CD4-positive, alpha-beta T cell treated with Interleukin-1 beta for 1 hour (primary cell): ENCODE measurements at regions not wholly inside any gene's neighbourhood (a gene's known extent, or its start where the extent isn't known, plus 50 kb on each side); places are given as distances from the start of the nearest gene placed in this dataset.
"Not testable (repeated sequence)": the region's sequence is repeated elsewhere in the genome, so short reads cannot be mapped to it uniquely, and the experiment has no call there.

ENCODE experiments used
- DNase-seq, 2 donors: peaks; one replicate each; pipeline ENCODE4 v3.0.0-alpha.2; 2020 to 2022

DNA sequence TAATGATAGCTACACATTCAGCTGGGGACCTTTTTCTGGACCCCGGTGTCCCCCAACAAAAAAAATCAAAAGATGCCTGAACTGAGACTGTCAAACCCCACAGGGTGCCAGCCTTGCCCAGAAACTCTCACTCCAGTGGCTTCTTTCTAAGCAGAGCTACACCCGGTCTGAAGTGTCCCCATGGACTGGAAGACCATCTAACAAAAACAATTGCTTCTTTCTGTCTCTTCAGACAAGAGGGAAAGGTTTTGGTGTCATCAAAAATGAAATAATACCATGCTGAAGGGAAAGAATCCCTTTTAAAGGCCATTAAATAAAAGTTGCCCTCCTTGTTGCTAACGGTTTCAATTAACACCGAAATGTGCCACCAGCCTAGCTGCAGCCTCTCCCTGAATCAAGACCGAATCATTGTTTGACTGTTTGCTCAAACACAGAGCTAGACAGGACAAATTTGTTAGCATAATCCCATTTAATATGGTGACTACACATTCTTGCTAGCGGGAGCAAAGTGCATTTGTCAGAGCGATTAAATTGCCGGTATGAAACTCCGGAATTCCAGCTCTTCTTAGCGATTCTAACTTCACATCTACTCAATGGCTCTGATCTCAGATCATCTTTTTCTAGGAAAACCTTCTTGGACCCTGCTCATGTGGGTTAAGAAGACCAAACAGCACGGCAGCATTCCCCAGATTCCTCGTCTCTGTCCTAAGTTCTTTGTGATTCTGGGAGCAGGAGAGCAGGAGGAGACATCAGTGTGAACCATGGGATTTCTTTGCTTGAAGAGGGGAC, 397.5 kb upstream of the PRKCQ start:
- DNase-seq: no peak

DNA sequence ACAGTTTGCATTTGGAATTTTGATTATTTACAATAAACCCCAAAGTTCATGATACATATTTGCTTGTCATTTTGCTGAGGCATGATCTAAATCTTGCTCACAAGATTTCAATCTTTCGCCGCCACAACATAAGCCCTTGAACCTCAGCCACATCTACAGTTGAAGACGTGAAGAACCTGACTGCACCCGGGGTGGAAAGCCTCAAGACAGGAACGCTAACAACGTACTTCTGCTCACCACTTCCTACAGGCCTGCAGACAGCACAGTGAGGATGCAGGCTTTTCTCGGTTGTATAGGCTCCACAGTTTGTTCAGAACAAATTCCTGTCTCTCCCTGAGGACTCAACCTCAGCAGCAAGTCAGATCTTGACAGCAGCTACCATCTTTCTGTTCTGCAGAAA, 393.8 kb upstream of the PRKCQ start:
- peak; percentile 19 to 22 for DNase-seq

DNA sequence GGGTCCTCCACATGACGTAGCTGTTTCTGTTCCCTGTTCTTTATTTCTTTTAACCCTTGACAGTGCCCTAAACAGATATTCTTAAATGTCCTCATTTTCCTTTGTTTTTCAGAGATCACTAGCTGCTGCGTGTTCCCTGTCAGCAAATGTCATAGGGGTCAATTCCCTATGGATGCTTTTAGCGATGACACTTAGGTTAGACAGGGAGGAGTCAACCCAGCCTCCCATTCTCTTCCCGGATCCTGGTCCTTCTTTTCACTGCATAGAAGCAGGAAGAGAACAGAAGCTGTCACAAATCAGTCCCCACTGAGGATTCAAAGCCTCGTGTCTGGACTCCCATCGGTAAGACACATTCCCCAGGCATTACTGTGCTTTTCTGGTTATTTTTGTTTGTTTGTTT, 392.1 kb upstream of the PRKCQ start:
- DNase-seq: no peak

DNA sequence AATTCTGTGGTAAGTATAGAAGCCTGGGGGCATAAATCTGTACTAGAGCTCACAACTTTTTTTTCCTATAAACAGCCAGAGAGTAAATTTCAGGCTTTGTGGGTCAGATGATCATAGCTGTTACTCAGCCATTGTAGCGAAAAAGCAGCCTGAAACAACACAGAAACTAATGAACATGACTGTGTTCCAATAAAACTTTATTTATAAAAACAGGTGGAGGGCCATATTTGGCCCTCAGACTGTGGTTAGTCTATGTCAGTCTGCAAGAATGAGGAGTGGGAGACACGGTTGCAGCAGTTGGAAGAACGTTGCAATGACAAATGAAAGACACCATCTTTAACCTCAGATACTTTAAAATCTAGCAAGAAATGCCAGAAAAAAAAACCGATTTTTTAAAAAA, 389.6 kb upstream of the PRKCQ start:
- no peak for DNase-seq

DNA sequence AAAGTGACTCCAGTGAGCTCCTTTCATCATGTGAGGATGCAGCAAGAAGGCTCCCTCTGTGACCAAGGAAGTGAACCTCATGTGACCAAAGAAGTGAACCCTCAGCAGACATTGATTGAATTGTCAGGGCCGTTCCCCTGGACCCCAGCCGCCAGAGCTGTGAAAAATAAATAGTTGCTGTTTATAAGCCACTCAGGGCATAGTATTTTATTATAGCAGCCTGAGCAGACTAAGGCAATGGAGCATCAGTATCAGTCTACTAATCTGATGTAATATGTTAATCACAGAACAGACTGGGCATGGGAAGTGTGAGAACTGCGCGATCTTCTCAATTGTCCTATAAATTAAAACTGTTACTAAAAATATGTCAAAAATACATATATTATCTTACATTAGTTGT, 384.5 kb upstream of the PRKCQ start:
- no peak for DNase-seq

DNA sequence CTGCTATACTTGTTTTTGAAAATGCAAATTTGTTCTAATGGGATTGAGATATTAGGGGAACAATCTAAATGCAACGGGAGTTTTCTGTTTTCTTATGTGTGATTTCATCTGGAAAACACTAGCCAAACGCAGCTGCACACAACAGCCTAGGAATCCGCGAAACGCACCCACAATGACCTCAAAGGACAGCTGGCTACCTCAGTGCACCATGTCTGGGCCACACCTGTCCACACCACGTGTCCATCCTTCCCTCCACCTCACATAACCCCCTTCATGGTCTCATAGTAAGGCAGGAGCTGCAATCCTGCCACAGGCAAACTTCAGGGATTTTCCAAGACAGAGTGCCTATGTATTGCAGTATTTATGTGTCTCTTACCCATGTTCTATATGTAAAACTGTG, 382.5 kb upstream of the PRKCQ start:
- DNase-seq: no peak

DNA sequence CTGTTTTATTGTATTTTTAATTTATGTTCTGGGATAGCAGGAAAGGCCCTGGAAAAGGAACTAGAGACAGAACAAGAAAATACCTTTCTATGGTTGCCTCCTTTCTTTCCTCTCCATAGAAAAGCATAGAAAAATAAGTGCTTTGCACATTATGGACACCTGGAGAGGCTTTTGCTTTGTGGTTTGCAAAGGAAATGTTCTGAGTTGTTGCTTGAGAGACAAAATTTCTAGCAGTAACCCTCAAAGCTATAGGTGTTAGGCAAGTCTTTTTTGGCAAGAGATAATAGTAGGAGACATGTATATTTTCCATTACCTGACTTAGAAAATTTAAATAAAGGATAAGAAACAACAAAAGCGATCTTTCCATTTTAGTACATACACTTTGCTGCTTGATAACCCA, 378.6 kb upstream of the PRKCQ start:
- peak in 1 of 2 donors; percentile 16 for DNase-seq

DNA sequence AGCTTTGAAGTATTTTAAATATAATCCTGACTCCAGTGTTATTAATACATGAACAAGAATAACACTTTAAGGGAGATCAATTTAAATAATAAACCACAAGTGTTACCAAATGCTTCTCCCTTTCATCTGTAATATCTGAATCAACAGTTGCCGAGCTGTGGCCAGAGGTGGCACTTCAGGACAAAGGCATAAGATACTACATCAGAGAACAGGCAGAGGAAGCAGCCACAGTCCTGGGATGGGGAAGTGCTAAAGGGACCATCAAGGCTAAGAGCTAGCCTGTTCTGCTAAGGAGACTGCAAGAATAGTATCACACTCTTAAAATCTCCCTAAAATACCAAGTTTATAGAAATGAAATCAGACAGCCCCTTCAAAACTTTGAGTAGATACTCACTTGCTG, 378.2 kb upstream of the PRKCQ start:
- DNase-seq: peak; percentile 5 to 13

DNA sequence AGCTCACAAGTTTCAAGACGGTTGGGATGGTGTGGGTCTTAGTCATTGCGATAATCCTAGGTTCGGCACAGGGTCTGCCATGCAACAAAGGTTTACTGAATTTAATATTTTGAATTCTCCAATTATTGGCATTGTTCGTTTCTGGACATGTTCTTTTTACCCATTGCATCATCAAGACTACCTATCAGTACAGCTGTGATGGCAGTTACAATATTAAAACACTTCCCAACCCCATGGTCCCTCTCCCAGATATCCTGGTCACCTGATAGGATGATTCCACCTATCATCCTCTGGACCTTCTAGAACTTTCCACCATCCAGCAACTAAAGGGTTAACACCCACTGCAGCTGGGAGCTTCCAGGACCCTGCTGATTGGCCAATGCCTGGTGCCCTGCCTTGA, 377.8 kb upstream of the PRKCQ start:
- DNase-seq: no peak

DNA sequence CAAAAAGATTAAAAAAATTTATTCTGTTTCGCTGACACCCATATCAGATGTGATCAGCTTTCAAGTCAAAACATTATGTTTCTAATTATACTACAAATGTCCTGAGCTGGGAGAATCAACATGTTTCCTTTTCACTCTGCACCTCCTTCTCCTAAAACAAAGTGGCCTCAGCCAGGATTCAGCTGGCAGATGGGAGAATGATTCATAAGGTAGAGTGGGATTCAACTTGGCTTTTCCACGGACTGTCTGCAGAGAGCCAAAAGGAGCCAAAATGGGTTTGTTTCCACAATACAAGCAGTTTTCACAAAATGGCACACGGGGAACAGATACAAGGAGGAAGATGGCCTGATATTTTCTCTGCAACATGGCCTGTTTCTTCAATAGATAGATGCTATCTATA, 376.5 kb upstream of the PRKCQ start:
- no peak for DNase-seq

DNA sequence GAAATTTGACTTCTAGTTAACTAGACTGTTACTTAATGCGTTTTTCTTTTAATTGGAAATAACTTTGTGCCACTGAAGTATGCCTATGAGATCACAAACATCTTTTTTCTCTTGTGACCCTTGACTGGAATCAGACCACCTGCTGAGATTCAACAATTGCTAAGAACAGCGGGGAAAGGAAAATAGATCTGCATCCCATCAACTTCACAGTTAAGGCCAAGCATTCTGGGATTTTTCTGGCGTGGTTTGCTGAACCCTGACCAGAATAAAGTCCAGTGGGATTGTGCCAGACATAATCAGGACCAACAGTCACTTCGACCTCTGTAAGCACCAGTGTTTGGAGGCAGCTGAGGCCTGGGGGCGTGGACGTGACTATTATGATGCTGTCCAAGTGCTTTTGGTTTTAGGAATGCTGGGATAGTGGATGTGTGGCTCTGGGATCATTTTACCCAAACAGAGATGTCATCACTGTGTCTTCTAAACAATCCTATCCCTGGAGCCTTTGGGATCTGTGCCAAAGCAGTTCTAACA, 373.3 kb upstream of the PRKCQ start:
- no peak for DNase-seq

DNA sequence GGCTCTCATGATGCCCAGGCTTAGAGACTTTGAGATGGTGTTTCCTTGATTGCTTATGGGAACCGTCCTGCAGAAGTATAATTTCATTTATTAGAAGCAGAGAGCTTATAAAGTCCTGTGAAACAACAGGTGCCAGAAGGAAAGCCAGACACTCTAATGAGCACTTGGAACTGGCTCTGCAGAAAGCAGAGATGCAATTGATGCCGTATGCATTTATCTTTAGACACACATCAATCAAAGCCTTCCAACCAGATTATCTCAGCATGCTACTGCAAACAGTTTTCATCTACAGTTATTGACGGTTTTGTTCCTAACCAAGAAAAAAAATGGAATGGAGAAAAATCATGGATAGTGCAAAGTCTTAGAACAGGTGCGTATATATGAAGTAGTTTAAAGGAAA, 371.7 kb upstream of the PRKCQ start:
- DNase-seq: no peak

DNA sequence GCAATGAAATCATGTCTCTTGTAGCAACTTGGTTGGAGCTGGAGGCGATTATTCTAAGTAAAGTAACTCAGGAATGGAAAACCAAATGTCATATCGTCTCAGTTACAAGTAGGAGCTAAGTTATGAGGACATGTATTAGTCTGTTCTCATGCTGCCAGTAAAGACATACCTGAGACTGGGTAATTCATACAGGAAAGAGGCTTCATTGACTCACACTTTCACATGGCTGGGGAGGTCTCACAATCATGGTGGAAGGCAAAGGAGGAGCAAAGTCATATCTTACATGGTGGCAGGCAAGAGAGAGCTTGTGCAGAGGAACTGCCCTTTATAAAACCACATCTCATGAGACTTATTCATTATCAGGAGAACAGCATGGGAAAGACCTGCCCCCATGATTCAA, 370.1 kb upstream of the PRKCQ start:
- DNase-seq: no peak

DNA sequence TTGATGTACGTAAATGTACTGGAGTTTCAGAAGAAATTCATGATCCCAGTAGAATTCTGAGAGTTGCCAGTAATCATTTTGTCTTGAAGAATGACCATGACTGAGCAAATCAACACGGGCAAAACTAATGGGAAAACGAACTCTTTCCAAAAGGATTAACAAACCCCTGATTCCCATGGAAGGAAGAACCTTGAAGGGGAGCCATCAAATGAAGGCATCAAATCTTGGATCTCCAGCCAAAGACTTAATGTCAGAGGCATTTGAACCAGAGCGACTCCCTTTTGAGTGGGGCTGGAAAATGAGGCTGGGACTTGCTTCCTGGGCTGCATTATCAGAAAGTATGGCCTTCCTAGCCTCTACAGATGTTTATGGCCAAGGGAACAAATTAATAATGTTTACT, 364.4 kb upstream of the PRKCQ start:
- DNase-seq: no peak

DNA sequence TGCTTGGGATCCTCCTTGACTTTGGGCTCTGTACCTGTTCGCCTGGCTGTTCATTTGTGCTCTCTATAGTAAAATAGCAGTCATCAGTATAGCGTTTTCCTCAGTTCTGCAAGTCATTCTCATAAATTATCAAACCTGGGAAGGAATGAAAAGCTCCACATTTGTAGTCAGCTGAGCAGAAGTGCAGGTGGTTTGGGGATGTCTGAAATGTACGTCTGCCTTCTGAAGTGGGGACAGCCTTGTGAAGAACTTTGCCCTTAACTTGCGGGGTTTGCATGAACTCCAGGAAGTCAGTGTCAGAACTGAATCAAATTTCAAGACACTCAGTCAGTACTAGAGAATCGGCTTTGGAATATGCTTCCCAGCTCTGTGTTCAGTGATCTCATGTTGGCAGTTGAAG, 358.3 kb upstream of the PRKCQ start:
- DNase-seq: no peak

DNA sequence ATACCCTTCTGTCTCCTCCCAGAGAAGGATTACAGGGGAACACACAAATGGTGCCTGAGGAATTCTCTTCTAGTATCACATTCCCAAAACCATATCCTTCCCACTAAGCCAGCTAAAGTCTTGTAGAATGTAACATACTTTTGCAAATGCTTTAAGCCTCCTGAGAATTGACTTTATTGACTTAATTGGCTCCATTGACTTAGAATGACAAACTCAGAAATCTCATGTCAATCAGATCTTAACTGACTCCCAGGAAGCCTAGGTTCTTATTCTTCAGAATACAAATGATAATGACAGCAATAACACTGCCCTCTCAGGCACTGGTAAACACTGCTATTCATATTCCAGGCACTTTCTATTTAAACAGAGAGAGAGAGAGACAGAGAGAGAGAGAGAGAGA, 356.9 kb upstream of the PRKCQ start:
- DNase-seq: no peak

DNA sequence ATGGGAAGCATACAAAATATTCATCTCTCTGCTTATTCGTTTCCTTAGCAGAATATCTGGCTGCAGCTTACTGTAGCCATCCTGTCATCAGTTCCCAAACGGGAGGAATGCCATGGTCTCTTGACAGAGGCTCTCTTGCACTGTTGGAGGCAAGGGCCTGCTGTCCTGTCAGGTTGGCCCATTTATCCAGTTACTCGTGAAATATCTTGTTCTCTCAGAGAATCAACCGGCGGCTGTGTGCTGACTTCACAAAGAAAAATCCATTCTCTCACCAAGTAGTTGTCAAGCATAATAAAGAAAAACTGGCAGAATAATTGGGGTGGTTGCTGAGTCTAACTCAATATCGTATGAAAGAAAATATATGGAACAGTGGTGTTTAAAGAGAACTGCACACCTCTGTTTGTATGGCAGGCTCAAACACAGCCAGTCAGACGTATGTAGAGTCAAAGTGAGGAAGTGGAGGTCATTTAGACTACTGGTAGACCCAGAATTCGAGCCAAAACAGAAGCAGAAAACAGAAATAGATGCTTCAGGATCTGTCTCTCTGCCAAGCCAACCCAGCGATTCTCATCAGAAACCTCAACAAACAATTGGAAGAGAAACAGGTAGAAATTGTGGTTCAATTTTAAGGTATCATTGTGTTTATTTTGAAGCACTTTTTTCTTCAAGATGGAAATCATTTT, 349.2 kb upstream of the PRKCQ start:
- DNase-seq: peak in 1 of 2 donors; percentile 31

DNA sequence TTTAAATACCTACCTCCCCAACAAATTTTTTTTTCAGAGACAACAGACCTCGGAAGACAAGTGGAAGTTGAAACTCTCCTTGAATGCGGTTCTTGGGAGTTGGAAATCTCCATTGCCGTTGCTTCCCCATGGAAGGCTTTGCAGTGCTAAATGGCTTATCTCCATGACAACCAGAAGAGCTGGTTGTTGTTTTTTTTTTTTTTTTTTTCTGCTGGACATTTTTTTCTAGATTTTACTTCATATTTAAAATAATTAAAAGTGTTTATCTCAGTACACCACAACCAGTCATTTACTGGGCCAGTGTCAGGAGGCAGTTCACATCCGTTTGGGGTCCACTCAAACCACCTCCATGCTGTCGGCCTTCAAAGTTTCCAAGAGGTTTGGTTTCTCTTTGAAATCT, 348.5 kb upstream of the PRKCQ start:
- DNase-seq: peak in 1 of 2 donors; percentile 33

DNA sequence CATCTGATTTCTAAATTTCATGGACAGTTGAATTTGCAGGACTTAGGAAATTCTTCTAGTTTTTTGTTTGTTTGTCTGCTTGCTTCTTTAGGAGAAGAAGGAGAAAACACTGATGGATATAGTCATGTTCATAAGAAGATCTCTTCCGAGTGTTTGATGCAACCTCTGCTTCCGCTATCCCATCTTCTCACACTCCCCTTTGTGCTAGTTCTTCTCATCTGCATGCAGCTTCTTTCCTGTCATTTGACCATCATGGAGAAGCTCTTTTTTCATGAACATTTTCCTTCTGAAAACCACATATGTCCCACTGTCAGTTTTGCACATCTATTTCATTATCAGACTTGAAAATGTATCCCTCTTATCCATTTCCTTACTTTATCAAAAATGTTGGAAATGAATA, 346.9 kb upstream of the PRKCQ start:
- no peak for DNase-seq

DNA sequence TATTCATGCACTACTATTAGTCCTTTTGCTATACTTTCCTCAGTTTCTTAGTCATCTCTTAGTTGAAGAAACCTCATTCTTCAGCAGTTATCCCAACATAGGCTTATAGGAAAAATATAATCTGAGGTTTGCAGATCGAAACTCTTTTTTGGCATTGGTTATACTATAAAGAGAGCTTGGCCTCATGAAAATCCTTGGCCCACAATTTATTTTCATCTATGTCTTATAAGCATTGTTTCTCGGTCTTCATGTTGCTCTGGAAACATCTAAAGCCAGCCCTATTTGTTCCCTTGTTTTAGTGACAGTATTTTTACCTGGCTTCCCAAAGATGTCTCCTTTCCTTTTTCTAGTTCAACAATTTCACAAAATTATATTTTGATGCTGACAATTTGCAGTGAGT, 345.1 kb upstream of the PRKCQ start:
- no peak for DNase-seq

DNA sequence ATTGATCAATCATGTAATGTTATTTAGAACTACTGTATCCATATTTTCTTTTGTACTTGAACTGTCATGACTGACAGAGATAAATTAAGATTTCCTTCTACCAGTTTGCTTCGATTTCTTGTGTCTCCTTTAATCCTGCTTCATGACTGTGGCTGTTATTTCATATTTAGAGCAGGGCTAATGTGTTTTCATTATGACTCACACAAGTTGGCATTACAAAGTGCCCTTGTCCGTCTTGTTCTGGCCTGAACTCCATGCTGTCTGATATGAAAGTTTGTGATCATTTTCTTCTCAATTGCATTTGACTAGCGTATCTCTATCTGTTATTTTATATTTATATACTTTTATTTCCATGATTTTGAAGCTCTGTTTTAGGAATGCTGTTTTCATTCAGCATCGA, 344.1 kb upstream of the PRKCQ start:
- no peak for DNase-seq

DNA sequence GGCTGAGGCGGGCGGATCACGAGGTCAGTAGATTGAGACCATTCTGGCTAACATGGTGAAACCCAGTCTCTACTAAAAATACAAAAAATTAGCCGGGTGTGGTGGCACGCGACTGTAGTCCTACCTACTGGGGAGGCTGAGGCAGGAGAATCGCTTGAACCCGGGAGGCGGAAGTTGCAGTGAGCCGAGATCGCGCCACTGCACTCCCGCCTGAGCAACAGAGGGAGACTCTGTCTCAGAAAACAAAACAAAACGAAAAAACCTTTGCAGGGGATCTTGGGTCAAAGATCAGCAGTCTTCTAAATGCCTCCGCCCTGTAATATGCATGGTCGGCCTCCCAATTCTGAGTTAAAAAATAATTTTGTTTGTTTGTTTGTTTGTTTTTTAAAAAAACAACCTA, 340.9 kb upstream of the PRKCQ start:
- not testable (repeated sequence) for DNase-seq

DNA sequence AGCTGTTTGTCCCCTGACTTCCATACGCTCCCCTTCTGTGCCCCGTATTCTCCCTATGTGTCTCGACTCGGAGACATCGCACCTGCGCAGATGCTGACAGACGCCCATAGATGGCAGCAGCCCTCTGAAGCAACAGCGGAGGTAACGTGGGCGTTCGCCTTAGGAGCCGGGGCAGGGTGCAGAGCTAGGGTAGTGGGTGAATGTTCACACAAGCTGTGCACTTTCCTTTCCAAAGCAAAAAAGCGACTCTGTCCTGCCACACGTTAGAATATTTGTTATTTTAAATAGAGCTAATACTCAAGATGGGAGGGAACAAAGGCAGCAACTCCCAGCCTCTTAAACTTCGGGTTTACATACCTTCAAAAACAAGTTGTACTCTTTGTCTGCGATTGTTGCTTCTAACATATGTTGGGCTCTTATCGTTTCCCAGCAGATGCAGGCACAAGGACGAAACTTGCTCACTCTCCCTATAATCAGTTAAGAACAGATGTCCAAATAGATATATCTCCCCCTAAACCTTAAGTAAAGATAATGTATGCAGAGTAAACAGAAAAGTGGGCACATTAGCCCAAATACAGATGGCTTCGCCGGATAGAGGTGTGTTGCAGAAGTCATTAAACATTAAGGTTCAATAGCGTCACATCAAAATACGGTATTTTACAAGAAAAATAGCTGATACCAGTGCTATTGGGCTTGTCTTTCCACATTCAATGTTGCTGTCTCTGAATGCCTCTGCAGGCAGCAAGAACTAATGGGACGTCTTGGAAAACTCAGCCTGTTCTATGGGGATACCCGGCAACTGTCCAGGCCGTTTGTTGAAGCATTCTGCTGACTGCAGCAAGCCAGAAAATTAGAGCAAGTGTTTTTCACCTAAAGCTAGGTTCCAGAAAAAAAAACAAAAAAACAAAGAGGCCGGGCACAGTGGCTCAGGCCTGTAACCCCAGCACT, 340.3 kb upstream of the PRKCQ start:
- DNase-seq: peak; percentile 78 to 79
